VCaP (cell line): ENCODE measurements at regions not wholly inside any gene's neighbourhood (a gene's known extent, or its start where the extent isn't known, plus 50 kb on each side); places are given as distances from the start of the nearest gene placed in this dataset.

Source experiments
- H3K27ac ChIP-seq: fragments of 450-650 bp; 2 replicates; pipeline ENCODE4 v1.5.1; 2017
- CTCF ChIP-seq: fragments of 450-650 bp; conservative IDR thresholded peaks from 2 replicates; pipeline ENCODE4 v1.5.1; 2017; ENCODE audit warnings: mild to moderate bottlenecking, moderate library complexity

- no peak overlapping the region for H3K27ac ChIP-seq
- TF ChIP-seq CTCF, result no peak
Measured at GRCh38 chr4:144289667-144290428, 149.3 kb upstream of the GYPA start.

GRCh38 chr4:144291164-144291563, 150.6 kb upstream of the GYPA start:
- no peak for TF ChIP-seq CTCF
- no peak overlapping the region for H3K27ac ChIP-seq

GRCh38 chr4:144294211-144294610, 153.7 kb upstream of the GYPA start:
- no peak overlapping the region for H3K27ac ChIP-seq
- TF ChIP-seq CTCF, result no peak

- no peak overlapping the region for H3K27ac ChIP-seq
- no peak for TF ChIP-seq CTCF
Measured at GRCh38 chr4:144295286-144295995, 154.9 kb upstream of the GYPA start.

- no peak for TF ChIP-seq CTCF
- H3K27ac ChIP-seq, result no peak overlapping the region
Measured at GRCh38 chr4:144296941-144297340, 156.4 kb upstream of the GYPA start.

- TF ChIP-seq CTCF, result no peak
- no peak overlapping the region for H3K27ac ChIP-seq
Measured at GRCh38 chr4:144298519-144298918, 158.0 kb upstream of the GYPA start.

GRCh38 chr4:144300616-144301015, 160.1 kb upstream of the GYPA start:
- H3K27ac ChIP-seq, result no peak overlapping the region
- no peak for TF ChIP-seq CTCF
